Hepatic stellate cell (primary cell): ENCODE measurements at regions not wholly inside any gene's neighbourhood (a gene's known extent, or its start where the extent isn't known, plus 50 kb on each side); places are given as distances from the start of the nearest gene placed in this dataset.
A peak's percentile ranks its signal among the peaks of the same experiment; 100 is the strongest.

Source experiments
- DNase-seq: peaks from one replicate; pipeline ENCODE4 v3.0.0; 2011; ENCODE audit warnings: low spot score

DNA sequence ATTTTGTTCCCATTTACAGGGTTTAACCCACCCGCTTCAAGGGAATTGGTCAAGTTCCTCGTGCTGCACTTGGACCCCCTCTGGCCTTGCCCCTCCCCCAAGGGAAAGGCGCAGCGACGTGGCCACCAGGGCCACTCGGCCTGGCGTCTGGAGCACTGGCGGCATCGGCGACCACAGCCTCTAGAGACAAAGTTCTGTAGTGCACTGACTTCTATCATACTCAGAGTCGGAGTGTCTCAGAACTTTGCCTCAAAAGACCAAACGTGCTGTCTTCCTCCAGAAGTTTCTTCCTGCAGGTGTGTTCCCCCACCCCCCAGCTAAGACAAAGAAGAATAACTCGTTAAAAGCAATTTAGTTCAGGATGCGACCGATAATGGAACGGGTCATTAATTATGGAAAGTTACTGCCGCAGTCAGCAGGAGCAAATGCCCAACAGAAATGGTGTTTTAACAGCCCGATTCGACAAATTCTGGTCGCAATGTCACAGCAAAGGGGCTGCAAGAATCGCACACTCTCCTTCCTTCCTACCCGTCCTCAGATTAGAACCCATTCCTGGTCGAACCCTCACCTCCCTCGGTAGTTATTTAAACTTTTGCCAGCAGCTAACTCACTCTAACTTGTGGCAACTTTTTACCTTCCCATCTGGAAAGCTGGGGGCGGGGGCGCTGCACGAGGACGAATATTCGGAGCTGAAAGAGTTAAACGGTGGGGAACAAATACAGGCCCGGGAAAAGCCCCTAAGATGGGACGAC lies 202.1 kb upstream of the NFE2L3 start:
- DNase-seq, result no peak

DNA sequence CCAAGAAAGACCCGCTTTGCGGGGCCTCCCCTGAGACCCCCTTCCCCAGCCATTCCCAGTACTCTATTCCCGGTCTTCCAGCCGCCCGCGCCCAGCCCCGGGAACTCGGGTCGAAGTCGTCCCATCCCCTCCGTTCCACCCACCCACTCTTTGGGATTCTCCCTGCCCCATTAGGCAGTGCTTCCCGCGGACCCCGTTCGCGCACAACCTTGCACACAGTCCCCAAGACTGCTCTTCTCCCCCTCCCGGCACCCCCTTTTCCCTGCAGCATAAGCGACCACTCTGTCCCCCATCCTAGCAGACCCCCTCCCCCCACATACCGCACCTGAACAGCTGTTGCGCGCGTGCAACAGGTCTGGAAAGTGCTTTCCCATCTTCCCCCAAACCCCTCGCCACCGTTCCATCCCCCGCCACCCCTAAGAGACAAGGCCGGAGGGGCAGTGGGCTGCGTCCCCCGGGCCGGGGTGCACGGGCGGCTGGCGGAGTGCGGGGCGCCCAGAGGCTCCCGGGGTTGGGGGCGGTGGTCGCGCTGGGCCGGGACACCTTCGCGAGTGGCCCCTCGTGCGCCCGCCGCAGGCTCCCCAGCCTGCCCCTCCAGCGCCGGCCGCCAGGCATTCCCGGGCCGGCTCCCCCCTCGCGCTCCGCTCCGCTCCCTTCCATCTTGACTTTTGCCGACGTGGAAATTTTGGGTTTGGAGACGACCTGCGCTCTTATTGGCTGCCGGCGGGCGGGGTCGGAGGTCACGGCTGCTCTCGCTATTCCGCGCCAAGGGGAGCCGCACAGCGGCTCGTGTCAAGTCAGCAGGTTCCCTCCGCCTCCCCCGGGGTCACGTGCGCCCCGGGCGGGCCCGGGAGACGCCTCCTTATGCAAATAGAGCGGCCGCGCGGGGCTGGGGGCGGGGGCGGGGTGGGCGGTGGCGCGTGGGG lies 201.2 kb upstream of the NFE2L3 start:
- DNase-seq, result peak; percentile 17

DNA sequence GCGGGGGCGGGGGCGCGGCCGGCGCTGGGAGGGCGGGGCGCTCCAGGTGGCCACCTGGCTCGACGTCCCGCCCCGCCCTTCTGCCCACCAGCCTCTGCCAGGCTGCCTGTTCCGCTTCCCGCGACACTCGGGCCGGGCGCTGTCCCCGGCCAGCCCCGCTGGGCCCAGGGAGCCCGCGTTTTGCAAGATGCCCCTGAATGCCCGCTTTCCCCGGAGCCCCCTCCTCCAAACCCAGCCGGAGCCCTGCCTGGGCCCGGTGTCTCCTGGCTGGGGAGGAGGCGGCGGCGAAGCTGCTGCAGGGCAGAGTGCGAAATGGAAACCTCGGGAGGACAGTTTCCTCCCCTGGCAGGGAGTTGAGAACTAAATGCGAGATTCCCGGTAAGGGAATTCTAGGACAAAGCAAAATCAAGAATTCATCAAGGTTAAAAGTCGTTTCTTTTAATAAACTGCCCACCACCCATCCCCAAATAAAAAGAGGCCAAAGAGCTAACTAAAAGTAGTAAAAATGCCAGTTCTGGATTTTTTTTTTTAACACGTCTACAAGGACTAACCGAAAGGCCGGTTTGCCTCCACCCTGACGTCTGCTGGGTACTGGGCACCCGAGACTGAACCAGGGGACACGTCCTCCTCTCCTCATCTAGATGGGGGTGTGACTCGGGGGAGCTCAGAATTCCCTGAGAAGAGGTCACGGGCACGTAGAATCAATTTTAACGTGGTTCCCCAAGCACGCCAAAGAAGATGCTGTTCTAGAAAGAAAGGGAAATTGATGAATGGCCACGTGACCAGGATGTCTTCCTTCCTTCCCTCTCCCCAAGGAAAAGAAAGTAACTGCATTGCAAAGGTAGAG lies 200.4 kb upstream of the NFE2L3 start:
- DNase-seq, result peak; percentile 19

DNA sequence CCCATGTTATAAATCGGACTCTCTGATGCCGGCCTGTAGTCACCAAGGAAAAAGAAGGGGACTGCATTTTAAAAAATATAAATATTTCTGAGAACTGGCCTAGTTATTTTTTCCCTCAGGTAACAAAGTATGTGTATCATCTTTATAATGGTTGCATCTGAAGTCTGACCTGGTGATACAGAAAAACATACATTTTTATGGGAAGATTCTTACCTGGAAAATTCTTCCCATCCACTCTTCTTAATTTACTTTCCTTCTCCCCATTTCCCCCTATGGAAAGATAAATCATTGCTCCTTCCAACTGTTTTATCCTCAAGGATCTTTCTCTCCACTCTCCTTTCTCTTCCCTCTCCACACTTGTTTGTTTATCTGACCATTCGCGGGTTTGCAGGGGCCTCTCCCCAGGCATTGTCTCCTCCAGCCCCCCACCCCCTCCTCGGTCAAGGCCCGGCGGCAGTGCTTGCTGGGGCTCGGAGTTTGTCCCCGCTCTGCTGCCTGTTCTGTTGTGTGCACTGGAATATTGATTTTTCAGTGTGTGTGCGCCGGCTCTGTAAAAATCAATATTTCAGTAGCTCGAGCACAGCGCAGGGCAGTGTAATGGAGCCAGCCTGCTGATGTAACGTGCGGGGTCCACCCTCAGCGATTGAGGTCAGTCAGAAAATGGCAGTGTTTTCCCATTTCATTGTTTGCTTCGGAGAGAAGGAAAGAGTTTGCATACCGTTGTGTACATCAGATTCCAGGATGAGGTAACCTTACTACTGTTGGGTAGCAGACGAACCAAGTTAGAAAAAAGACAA lies 199.5 kb upstream of the NFE2L3 start:
- no peak for DNase-seq

DNA sequence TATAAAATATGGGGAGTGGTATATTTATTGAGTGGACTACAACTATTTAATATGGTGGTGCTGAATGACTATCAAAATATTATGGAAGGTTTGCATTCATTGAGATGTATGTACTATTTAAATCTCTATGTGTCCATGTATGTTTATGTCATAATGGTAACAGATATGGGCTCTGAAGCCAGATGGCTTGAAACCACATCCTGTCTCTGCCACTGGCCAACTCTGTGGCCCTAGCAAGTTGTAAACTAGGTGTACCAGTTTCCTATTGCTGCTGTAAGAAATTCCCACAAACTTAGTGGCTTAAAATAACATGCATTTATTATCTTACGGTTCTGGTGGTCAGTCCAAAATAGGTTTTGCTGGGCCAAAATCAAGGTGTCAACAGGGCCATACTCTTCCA lies 198.1 kb upstream of the NFE2L3 start:
- DNase-seq, result no peak

DNA sequence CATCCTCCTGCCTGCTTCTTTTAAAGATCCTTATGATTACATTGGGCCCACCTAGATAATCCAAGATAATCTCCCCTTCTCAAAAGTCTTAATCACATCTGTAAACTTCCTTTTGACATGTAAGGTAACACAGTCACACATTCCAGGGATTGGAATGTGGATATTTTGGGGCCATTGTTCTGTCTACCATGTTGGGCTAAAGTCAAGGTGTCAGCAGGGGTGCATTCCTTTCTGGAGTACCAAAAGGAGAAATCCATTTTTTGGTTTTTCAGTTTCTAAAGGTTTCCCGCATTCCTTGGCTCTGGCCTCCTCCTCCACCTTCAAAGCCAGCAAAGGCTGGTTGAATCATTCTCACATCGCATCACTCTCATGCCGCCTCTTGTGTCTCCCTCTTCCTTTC lies 197.6 kb upstream of the NFE2L3 start:
- no peak for DNase-seq

DNA sequence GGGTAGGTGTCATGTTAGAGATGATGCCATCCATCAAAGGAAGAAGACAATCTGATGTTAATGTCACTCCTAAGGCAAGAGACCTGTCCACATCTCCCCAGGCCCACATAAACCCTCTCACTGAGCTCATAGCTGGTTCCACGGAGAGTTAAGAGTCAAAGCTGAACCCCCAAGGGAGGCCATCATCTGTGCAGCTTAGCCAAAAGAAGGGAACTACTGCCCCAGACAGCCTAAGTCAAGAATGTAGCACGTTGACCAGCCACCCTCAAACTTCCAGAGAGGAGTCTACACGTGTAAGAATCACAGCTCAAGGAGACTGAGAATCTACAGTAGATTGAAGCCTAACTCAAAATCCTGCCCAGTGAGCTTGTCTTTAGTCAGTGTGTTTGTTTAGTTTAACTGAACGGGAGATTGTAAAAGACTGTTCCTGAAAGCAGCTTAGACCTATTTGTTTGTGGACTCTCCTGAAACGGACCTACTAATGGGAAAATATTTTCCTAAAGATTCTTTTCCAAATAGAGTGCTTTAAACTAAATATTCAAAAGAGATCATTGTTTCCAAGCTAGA lies 192.7 kb upstream of the NFE2L3 start:
- no peak for DNase-seq

GRCh38 chr7:25963733-25964132 lies 188.3 kb upstream of the NFE2L3 start:
- DNase-seq, result no peak

DNA sequence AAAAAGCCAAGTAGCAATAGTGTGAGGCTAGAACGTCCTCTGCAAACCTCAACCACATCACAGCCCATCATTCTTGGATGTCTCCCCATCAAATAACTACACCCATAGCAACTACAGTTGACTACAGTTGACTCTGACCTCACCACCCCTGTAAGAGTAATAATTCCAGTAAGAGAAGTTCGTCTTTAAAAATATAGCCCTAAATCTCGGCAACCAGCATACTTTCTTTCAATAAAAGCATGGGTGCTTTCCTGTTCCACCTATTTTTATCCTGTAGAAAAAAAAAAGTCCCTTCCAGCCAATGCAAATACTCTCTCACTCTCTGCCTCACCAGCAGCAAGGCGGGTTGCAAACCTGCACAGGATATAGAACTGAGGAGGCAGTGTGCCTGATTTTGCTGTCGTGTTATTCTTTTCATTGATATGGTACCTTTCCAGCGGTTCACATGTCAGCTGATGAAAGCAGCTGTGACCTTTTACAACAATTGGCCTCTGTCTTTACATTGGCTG lies 187.5 kb upstream of the NFE2L3 start:
- no peak for DNase-seq

GRCh38 chr7:25965405-25966123 lies 186.4 kb upstream of the NFE2L3 start:
- DNase-seq, result no peak

GRCh38 chr7:25966469-25966868 lies 185.5 kb upstream of the NFE2L3 start:
- DNase-seq, result no peak

DNA sequence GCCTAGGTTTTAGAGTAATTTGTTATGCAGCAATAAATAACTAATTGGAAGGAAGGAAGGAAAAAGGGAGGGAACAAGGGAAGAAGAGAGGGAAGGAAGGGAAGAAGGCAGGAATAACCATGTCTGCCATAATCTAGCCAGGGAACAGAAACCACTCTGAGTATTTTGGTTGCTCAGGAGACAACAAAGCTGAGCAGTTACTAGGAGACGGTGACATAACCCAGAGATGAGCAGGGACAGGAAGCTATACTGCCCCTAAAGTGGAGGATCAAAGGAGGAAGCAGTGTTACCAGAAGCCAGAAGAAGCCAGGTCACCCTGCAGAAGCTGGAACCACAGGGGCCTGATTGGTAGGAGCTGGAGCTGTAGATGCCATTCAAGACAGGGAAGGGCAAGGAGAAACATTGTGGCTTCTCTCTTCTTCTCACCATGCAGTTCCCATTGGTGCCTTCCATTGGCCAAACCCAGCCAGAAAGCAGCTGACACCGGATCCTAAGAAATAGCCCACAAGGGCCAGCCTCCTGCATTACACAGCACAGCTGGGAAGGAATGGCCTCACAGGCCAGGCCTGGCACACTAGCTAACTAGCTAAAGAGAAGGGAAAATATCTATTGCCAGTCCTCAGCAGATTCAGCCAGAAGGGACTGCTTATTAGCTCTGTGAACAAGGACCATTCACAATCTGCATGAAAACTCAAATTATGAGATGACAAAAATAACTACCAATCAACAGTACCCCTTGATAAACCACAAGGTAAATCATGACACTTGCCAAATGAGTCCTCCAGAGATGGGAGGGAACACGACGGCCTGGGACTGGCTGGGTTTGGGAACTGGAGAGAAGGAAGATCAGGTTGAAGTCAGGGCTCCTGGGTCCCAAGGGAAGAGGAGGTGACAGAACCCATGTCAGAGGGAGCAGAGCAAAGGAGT lies 184.5 kb upstream of the NFE2L3 start:
- no peak for DNase-seq

DNA sequence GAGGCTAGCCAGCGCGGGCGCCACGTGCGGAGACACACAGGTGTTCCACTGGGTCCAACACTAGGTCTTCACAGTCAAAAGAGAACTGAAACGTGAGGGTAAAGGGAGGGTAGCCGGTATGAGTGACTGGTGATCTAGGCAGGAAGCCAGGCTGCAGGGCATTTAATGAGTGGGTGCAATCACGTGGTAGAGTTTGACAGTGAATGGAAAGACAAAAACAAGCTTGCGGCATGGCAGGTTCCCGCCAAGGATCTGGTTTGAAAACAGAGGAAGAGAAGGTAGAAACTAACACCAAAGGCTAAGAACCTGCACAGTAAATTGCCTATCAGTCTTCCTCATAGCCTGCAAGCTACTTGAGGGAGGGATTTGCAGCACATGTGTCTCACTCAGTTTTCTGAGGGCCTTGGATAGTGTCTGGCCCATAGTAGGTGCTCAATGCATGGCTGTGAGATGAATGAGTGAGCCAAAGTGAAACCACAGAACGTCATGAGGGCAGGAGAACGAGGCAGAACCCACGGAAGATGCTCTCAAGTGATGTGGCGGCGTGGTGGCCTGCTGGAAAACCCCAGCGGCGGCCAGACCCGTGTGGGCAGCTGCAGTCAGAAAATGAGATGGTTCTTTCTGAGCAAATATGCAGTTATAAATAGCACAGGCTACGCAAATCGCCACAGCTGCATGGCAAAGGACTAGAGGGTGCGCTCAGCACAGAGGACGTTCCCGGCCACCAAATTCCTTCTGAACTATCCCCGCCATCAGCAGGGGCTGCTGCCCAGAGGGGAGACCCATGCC lies 183.6 kb upstream of the NFE2L3 start:
- DNase-seq, result no peak

GRCh38 chr7:25970356-25970755 lies 181.6 kb upstream of the NFE2L3 start:
- DNase-seq, result no peak

- no peak for DNase-seq
These were observed 181.1 kb upstream of the NFE2L3 start for GRCh38 chr7:25970911-25971310.

- no peak for DNase-seq
These were observed 175.4 kb upstream of the NFE2L3 start for GRCh38 chr7:25976630-25977029.

DNA sequence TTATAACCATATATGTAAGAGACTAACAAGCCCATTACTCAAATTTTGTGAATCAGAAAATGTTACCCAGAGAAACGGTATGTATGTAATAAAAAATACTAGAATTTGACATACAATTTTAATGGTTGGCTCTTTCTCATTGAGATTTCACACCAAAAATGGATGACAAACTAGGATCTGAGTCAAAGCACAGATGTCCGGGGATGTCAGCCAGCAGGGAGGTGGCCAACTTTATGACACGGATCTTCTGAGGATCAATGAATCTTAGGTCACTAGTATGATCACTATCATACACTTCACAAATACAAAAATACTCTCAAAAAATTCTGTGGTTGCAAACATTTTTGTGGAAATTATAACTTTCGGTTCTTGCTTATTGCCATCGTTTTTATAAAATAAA lies 173.5 kb upstream of the NFE2L3 start:
- no peak for DNase-seq

DNA sequence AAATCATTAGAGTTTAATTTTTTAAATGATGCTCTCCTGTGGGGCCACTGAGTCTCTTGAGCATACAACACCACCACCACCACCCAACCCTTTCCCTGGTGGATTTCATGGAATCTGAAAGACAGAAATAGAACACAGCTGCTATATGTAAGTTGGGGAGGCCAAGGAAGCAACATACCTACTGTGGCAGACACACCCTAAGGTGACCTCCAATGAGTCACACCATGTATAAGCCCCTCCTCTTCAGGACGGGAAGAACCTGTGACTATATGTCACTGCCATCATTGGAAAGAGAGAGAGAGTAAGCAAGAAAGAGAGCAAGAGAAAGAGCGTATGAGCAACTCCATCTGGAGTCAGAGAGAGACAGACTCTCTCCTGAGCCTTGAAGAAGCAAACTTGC lies 172.4 kb upstream of the NFE2L3 start:
- DNase-seq, result no peak
